Spleen (tissue), 7 donors: ENCODE measurements at regions not wholly inside any gene's neighbourhood (a gene's known extent, or its start where the extent isn't known, plus 50 kb on each side); places are given as distances from the start of the nearest gene placed in this dataset.

Experiments
- CTCF ChIP-seq, 11 experiments: fragments of 200-600 bp in 7 of 11; fragments of 450-650 bp in 4 of 11; sonication (generic) in 4 of 11; IDR thresholded peaks in 8 of 11; conservative IDR thresholded peaks in 3 of 11; 1 replicate in 7 of 11; 2 replicates in 4 of 11; pipeline versions ENCODE4 v1.4.0 to v1.8.0; 2016 to 2021; ENCODE audit warnings: antibody characterized with exemption in 11 of 11, inconsistent platforms in 4 of 11, mild to moderate bottlenecking in 1 of 11
- POLR2A ChIP-seq, 3 donors: fragments of 450-650 bp; IDR thresholded peaks; one replicate each; pipeline ENCODE4 v1.5.1; 2017; ENCODE audit warnings: antibody characterized with exemption in 3 of 3, mild to moderate bottlenecking in 1 of 3
- POLR2AphosphoS5 ChIP-seq, 3 donors: sonication (generic); formaldehyde crosslinking; IDR thresholded peaks; one replicate each; pipeline ENCODE4 v1.5.1; 2017; ENCODE audit warnings: antibody characterized with exemption in 3 of 3
- donor health status: DM: no; HTN: no; CAD: no; lungs with moderate emphysema.
- donor health status: DM: no; HTN: no; CAD: no.
- donor health status: DM: no; HTN: no; CAD: no.

DNA sequence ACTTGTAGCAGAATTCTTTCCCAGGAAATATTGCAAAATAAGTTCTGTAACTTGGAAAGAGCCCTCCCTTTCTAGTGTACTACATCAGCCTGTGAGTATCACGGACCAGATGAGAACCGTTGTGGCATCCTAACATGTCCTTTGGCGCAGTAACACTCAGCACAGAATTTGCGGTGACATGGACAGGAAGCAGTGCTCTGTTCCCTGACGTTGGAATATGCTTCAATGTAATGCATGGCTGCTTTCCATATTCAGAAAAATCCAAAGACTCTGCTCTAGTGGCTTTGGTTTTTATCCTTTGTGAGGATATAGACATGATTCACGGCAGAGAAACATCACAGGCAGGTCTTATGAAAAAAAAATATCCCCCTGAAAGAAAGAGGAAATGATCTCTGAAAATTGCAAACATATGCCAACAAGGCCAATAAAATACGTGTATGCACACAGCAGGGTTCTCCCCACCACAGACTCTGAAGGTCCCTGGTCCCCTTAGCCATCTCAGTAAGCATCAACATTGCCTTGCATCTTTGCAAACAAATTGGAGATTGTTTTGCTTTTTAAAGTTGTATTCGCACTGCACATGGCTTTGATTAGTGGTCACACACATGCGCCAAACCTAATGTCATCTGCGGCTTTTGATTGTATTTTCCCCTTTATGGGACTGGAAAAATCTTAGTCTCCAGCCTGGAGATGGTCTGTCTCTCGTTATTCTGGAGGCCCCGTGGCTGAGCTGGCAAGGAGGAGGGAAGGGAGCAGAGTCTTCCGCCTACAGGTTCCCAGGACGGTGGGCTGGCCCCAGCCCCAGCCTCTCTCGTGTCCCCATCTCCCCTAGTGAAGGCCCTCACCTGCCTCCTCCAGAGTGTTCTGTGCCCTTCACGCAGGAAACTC, 122.9 kb downstream of the COPS8 start:
- no peak for TF ChIP-seq POLR2A (IDR thresholded peaks at IDR 0.05)
- TF ChIP-seq CTCF (IDR thresholded peaks at IDR 0.05 in 8 of 11, conservative IDR thresholded peaks at IDR 0.05 in 3 of 11): no peak
- TF ChIP-seq POLR2AphosphoS5 (IDR thresholded peaks at IDR 0.05): no peak
